GM23338 (cell line): ENCODE measurements at regions not wholly inside any gene's neighbourhood (a gene's known extent, or its start where the extent isn't known, plus 50 kb on each side); places are given as distances from the start of the nearest gene placed in this dataset.

Experiments
- ATAC-seq: fragments of 200-7000 bp; cut with Tn5 transposase; 3 replicates; pipeline ENCODE4 v1.9.1; 2020
- DNase-seq: peaks from one replicate; pipeline ENCODE4 v3.0.0-alpha.2; 2015; ENCODE audit warnings: low spot score
- H2AFZ ChIP-seq: fragments of 200-600 bp; sonication (generic); 2 replicates; pipeline ENCODE4 v1.8.0; 2016; ENCODE audit warnings: antibody characterized with exemption, mild to moderate bottlenecking, moderate library complexity
- H3F3A ChIP-seq: fragments of 200-600 bp; sonication (generic); replicated peaks from 2 replicates; pipeline ENCODE4 v1.8.0; 2017; ENCODE audit warnings: antibody characterized with exemption, mixed run types, low read depth
- H3K27ac ChIP-seq: fragments of 200-600 bp; sonication (generic); 2 replicates; pipeline ENCODE4 v1.6.1; 2016; ENCODE audit warnings: low read depth
- H3K27me3 ChIP-seq: fragments of 200-600 bp; sonication (generic); 2 replicates; pipeline ENCODE4 v1.8.0; 2016; ENCODE audit warnings: mild to moderate bottlenecking, mixed run types, moderate library complexity; ENCODE audit not compliant: insufficient read depth
- H3K36me3 ChIP-seq: fragments of 200-600 bp; sonication (generic); 2 replicates; pipeline ENCODE4 v1.8.0; 2016; ENCODE audit warnings: mild to moderate bottlenecking; ENCODE audit not compliant: insufficient read depth
- H3K4me1 ChIP-seq: fragments of 200-600 bp; sonication (generic); 2 replicates; pipeline ENCODE4 v1.8.0; 2016; ENCODE audit warnings: mild to moderate bottlenecking, moderate library complexity; ENCODE audit not compliant: insufficient read depth
- H3K4me2 ChIP-seq: fragments of 200-600 bp; sonication (generic); 2 replicates; pipeline ENCODE4 v1.7.1; 2017; ENCODE audit warnings: mixed run types
- H3K4me3 ChIP-seq: fragments of 200-600 bp; sonication (generic); 2 replicates; pipeline ENCODE4 v1.6.1; 2016; ENCODE audit warnings: mixed run types
- H3K79me2 ChIP-seq: fragments of 200-600 bp; sonication (generic); replicated peaks from 2 replicates; pipeline ENCODE4 v1.8.0; 2017; ENCODE audit warnings: mild to moderate bottlenecking; ENCODE audit not compliant: insufficient read depth
- H3K9me2 ChIP-seq: fragments of 200-600 bp; sonication (generic); 2 replicates; pipeline ENCODE4 v1.8.0; 2017; ENCODE audit not compliant: insufficient read depth
- H4K20me1 ChIP-seq: fragments of 200-600 bp; sonication (generic); replicated peaks from 2 replicates; pipeline ENCODE4 v1.8.0; 2017; ENCODE audit warnings: mild to moderate bottlenecking; ENCODE audit not compliant: insufficient read depth
- H3K27ac Mint-ChIP-seq: 2 replicates; pipeline ENCODE4 v1.8.0; 2020; ENCODE audit warnings: inconsistent platforms, mild to moderate bottlenecking, moderate library complexity, mixed read lengths
- H3K27me3 Mint-ChIP-seq: 3 replicates; pipeline ENCODE4 v1.8.0; 2022; ENCODE audit warnings: low read depth, mild to moderate bottlenecking, moderate library complexity, mixed read lengths, inconsistent platforms; ENCODE audit not compliant: insufficient read depth, poor library complexity
- H3K36me3 Mint-ChIP-seq: 3 replicates; pipeline ENCODE4 v1.8.0; 2021; ENCODE audit warnings: low read depth, mild to moderate bottlenecking, inconsistent platforms, moderate library complexity, mixed read lengths
- H3K4me1 Mint-ChIP-seq: 3 replicates; pipeline ENCODE4 v1.8.0; 2020; ENCODE audit warnings: mild to moderate bottlenecking, inconsistent platforms, mixed read lengths
- H3K4me3 Mint-ChIP-seq: 3 replicates; pipeline ENCODE4 v1.8.0; 2021; ENCODE audit warnings: moderate library complexity, mild to moderate bottlenecking, inconsistent platforms, mixed read lengths
- H3K9me3 Mint-ChIP-seq: 3 replicates; pipeline ENCODE4 v1.8.0; 2020; ENCODE audit warnings: moderate library complexity, mild to moderate bottlenecking, inconsistent platforms, mixed read lengths
- CREB1 ChIP-seq: fragments of 250-450 bp; sonication (Bioruptor Pico); IDR thresholded peaks from 2 replicates; pipeline ENCODE4 v1.5.0; 2020; ENCODE audit warnings: low read depth, mild to moderate bottlenecking, moderate library complexity
- CTCF ChIP-seq, 2 experiments: fragments of 200-600 bp in 1 of 2; sonication (generic) in 1 of 2; conservative IDR thresholded peaks; 2 replicates each; pipeline versions ENCODE4 v1.5.1 to v1.6.1; 2016 to 2017; ENCODE audit warnings: antibody characterized with exemption in 2 of 2, low read depth in 2 of 2, mild to moderate bottlenecking in 2 of 2, moderate library complexity in 1 of 2
- ETS1 ChIP-seq: IDR thresholded peaks from 2 replicates; pipeline ENCODE4 v1.6.1; 2016; ENCODE audit warnings: antibody characterized with exemption
- EZH2 ChIP-seq: fragments of 200-600 bp; sonication (generic); IDR thresholded peaks from one replicate; pipeline ENCODE4 v1.8.0; 2017; ENCODE audit warnings: antibody characterized with exemption, mild to moderate bottlenecking, low read depth; ENCODE audit not compliant: unreplicated experiment
- EZH2phosphoT487 ChIP-seq: fragments of 200-600 bp; sonication (generic); IDR thresholded peaks from one replicate; pipeline ENCODE4 v1.8.1; 2018; ENCODE audit warnings: antibody characterized with exemption; ENCODE audit not compliant: unreplicated experiment
- JUNB ChIP-seq: IDR thresholded peaks from one replicate; pipeline ENCODE4 v1.6.1; 2016; ENCODE audit warnings: antibody characterized with exemption; ENCODE audit not compliant: unreplicated experiment
- NANOG ChIP-seq: IDR thresholded peaks from 2 replicates; pipeline ENCODE4 v1.6.1; 2016; ENCODE audit warnings: antibody characterized with exemption, borderline replicate concordance
- POLR2AphosphoS5 ChIP-seq: IDR thresholded peaks from 2 replicates; pipeline ENCODE4 v1.6.1; 2016; ENCODE audit warnings: antibody characterized with exemption, low read depth
- REST ChIP-seq: IDR thresholded peaks from one replicate; pipeline ENCODE4 v1.6.1; 2018; ENCODE audit warnings: antibody characterized with exemption; ENCODE audit not compliant: unreplicated experiment
- ZNF114 ChIP-seq: fragments of 250-450 bp; sonication (Bioruptor Pico); IDR thresholded peaks from 2 replicates; pipeline ENCODE4 v1.5.0; 2020; ENCODE audit warnings: mild to moderate bottlenecking, moderate library complexity
- ZNF331 ChIP-seq: fragments of 250-450 bp; sonication (Bioruptor Pico); IDR thresholded peaks from 2 replicates; pipeline ENCODE4 v1.5.0; 2020; ENCODE audit warnings: low read depth, mild to moderate bottlenecking, moderate library complexity
- ZNF462 ChIP-seq: fragments of 250-450 bp; sonication (Bioruptor Pico); IDR thresholded peaks from 2 replicates; pipeline ENCODE4 v1.5.0; 2020; ENCODE audit warnings: mild to moderate bottlenecking, moderate library complexity

GRCh38 chr12:98173773-98174427 is 341.5 kb upstream of the TMPO start:
- Histone ChIP-seq H3K36me3 (no peaks in the 10 kb centered on the region), H3K27me3 (no peaks in the 10 kb centered on the region), H3K4me2 (no peak overlapping the region), H4K20me1 (no peaks in the 10 kb centered on the region), H3K4me3 (no peak overlapping the region), H3K79me2 (no peaks in the 10 kb centered on the region), H2AFZ (no peak overlapping the region), H3K9me2 (peaks cover 4% of the 10 kb centered on the region), H3K4me1 (peaks cover 7% of the 10 kb centered on the region; the same call in 1 of the 2 replicates), H3F3A (no peaks in the 10 kb centered on the region), H3K27ac (no peak overlapping the region)
- H3K4me1 Mint-ChIP-seq = peaks cover 7% of the 10 kb centered on the region; the same call in 1 of the 3 replicates
- no peaks in the 10 kb centered on the region for H3K9me3 Mint-ChIP-seq
- H3K4me3 Mint-ChIP-seq = no peak overlapping the region
- H3K27me3 Mint-ChIP-seq = no peaks in the 10 kb centered on the region
- H3K36me3 Mint-ChIP-seq = no peaks in the 10 kb centered on the region
- no peak for ATAC-seq
- TF ChIP-seq NANOG (no peak), POLR2AphosphoS5 (no peak), ZNF462 (CRISPR knock-in tag) (no peak), CTCF (conservative IDR thresholded peaks at IDR 0.05; ENCODE audit: low read depth in 2 of 2) (no peak), EZH2phosphoT487 (no peak), ETS1 (no peak), JUNB (no peak), EZH2 (no peak), CREB1 (CRISPR knock-in tag) (no peak), ZNF331 (no peak), ZNF114 (CRISPR knock-in tag) (no peak), REST (no peak)
- no peak for DNase-seq
- H3K27ac Mint-ChIP-seq = no peak overlapping the region
